GM12892 (cell line): ENCODE measurements at regions not wholly inside any gene's neighbourhood (a gene's known extent, or its start where the extent isn't known, plus 50 kb on each side); places are given as distances from the start of the nearest gene placed in this dataset.

Source experiments
- DNase-seq: peaks from one replicate; pipeline ENCODE4 v3.0.0; 2011; ENCODE audit not compliant: insufficient read length
- FAIRE-seq: peaks from 2 replicates; lab custom pipeline; 2011; peaks lifted over from hg19 to GRCh38; lab: Jason Lieb, UNC
- POLR2A ChIP-seq: IDR thresholded peaks from 2 replicates; pipeline ENCODE4 v1.6.1; 2011; ENCODE audit warnings: low read depth, low read length, control low read depth
- POLR2AphosphoS5 ChIP-seq: IDR thresholded peaks from 2 replicates; pipeline ENCODE4 v1.6.1; 2011; ENCODE audit warnings: low read depth, low read length, control low read depth
- TAF1 ChIP-seq: IDR thresholded peaks from 2 replicates; pipeline ENCODE4 v1.6.1; 2011; ENCODE audit warnings: low read depth, mild to moderate bottlenecking, control low read depth, low read length, borderline replicate concordance

DNA sequence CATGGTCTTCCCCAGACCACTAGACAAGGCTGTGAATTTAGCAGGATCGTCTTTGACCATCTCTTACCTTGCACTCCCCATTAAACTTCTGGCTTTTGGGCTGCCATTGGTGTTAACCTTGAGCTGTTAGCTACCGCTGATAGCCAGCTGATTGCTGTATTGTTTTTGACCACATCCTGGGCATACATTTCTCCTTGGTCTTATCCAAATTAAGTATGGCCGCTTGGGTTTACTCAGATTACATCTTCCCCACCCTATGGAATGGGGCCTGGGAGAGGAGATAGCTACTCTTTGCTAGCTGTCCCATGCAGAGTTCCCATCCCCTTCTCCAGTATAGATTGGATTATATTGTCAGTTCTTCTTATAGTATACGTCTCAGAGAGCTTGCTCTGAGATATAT, 270.4 kb upstream of the ELAC2 start:
- DNase-seq: no peak
- no peak for TF ChIP-seq POLR2A
- no peak for TF ChIP-seq TAF1
- TF ChIP-seq POLR2AphosphoS5: no peak
- no peak for FAIRE-seq

DNA sequence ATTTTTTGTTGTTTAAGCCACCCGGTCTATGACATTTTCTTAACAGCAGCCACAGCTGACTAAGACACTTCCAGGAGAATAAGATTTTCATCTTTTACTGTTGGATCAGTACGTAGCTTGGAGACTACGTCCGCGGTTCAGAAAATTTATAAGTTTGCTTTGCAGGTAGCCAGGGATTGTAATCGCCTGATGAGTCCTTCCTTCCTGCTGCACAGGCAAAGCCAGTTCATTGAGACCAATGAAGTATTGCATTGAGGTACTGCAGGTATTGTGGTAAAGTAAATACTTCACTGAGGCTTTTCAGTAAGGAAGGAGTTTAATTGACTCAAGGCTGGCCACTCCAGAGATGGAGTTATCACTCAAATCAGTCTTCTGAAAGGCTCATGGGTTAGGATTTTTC, 269.4 kb upstream of the ELAC2 start:
- TF ChIP-seq POLR2AphosphoS5 (no peak), POLR2A (no peak), TAF1 (no peak)

DNA sequence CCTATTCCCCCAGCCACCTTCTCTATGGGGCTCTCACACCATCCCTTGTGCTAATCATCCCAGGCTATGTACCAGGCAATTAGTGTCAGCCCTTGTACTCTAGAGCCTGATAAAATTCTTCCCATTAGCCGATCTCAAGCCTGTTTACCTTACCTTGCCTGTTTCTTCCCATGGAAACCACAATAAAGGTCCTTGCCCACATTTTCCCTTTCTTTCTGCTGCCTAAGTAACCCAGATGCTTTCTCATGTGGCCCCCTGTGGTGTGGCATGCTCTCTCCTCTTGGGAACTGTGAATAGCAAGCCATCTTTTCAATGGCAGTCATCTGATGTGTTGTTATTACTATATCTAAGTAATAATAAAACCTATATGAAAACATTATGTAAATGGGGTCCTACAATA, 265.8 kb upstream of the ELAC2 start:
- FAIRE-seq: no peak
- no peak for DNase-seq
- TF ChIP-seq TAF1 (no peak), POLR2A (no peak), POLR2AphosphoS5 (no peak)

More for the DNA sequence above, 269.4 kb upstream of the ELAC2 start:
- no peak for DNase-seq
- no peak for FAIRE-seq

DNA sequence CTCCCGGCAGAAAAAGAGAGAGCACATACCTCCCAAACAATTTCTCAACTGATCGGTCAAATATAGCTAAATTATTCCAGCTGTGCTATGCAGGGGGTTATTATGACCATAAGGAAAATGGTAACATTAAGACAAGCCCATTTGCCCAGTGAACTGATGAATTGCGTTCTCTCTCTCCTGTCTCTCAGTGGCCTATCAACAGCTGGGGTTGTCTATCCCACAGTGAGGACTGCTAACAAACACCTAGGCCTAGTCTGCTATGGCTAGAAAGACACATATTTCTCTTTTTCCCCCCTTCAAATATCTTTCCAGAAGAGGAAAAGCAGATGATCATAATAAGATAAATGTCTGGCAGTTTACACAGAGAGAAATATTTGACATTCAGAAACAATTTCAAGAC, 263.8 kb upstream of the ELAC2 start:
- no peak for DNase-seq
- TF ChIP-seq TAF1 (no peak), POLR2AphosphoS5 (no peak), POLR2A (no peak)
- FAIRE-seq: no peak

DNA sequence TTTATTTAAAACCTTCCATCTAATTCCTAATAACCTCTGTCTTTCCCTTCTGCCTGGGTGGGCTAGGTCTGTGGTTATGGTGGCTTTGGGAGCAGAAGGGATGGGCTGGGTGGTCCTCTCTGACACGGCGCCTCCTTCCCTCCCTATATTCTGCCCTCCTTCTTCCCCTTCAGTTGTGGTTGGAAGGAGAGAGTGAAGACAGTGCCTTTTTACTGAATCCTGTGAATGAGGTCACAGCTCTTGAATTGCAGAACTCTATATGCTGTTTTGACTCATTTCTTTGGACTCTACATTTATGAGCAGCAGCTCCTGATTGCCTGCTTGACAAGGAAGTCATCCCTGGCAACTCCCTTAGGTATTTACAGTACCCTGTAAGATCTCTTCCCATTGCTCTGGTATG, 256.0 kb upstream of the ELAC2 start:
- no peak for TF ChIP-seq TAF1
- no peak for TF ChIP-seq POLR2AphosphoS5
- TF ChIP-seq POLR2A: no peak
- DNase-seq: no peak
- FAIRE-seq: no peak

DNA sequence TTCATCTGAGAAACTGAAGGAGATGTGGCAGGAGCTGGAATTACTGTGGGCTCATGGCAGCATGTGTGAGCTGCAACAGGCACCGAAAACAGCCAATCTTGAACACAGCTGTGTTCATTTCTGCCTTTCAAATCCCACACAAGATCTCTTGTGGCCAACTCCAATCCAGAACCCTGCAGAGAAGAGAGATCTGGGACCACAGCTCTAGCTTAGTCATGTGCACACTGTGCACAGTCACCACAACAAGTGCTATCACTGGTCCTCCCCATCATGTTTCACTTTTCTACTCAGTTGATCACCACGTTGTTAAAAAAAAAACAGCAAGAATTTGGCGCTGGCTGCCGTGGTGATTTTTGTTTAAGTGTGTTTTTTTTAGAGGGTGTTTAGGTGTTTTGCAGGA, 254.5 kb upstream of the ELAC2 start:
- no peak for TF ChIP-seq TAF1
- no peak for TF ChIP-seq POLR2AphosphoS5
- no peak for TF ChIP-seq POLR2A
- DNase-seq (no peak), FAIRE-seq (no peak)

DNA sequence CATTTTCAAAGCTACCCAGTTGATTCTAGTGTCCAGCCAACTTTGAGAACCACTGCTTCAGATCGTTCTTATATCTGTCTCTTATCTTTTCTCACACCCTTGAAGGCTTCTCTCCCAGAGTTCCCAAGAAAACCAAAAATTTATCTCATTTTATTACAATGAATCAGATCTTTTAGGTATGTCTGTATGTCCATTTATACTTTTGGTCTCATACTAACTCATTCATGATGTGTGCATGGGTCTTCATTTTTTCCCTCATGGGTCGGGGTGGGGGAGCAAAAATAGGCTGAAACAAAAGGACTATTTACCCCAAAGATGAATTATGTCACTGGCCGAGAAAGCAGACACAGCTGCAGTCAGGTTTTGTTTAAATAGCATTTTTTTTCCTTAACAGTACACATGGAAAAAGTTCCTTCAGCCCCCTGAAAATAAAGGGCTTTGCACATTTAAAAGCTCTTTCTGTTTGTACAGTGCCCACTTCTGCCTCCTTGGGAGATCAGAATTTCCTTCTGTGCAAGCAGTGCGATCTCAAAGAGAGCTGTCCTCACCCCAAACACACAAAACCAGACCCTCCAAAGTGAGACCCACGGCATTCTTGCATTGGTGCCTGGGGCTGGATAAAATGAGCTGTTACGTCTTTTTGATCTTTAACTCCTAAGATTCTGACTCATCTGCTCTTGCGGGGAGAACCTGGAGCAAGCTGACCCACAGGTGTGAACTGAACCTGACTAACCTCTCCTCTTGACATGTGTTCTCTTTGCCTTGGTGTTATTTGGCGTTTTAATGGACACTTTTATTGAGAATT, 251.2 kb upstream of the ELAC2 start:
- TF ChIP-seq TAF1 (no peak), POLR2A (no peak), POLR2AphosphoS5 (no peak)
- no peak for FAIRE-seq
- DNase-seq: no peak

DNA sequence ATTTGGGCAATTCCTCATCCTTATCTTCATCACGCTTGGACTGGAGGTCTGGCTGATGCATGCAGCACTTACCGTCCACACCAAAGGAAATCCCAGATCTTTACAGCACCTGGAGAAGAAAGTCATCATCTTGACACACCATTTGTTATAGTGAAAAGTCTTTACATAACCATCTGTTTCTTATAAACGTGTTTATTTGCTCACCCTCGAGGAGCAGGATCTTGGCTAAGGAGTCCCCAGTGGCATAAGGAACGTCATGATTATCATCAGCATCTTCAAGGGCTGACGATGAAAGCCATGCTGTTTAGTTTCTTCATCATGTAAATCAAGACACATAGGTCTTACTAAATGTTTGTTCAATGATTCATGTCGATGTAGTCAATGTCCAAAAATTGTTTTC, 248.8 kb upstream of the ELAC2 start:
- FAIRE-seq: no peak
- no peak for DNase-seq
- no peak for TF ChIP-seq POLR2A
- no peak for TF ChIP-seq POLR2AphosphoS5
- no peak for TF ChIP-seq TAF1

DNA sequence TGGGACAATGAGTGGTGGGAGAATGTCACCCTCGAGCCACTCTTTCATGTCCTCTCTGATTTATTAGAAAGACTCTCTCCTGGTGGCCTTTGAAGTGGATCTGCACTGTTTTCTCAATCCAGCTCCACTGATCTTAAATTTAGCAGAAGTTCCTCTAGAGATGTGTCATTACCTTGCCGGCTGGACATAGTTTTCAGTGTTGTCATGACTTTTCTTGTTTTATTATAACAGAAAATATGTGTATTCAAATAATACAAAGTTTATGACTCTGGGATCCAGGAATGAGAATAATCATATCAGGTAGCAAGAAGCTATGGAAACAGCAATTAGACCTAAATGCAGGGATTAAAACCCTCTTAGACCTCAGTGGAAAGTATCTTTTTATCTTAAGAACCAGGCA, 247.5 kb upstream of the ELAC2 start:
- FAIRE-seq: no peak
- TF ChIP-seq POLR2A (no peak), TAF1 (no peak), POLR2AphosphoS5 (no peak)

DNA sequence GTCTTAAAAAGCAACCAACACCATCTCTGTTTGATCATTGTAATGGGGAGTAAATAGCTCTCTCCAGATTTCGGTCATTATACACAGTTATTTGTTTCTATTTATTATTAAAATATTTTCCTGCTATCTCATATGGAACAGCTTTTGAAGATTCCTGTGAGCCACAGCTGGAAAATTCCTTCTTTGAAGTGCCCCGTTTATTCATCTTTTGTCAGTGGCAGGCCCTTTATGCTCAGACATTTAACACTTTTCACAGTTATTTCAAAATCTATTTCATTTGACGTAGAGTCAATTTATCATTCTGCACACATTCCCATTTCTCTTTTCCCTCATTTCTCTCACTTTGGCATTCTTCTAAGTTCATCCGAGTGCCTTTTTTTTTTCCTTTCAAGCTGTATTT, 245.9 kb upstream of the ELAC2 start:
- no peak for DNase-seq
- FAIRE-seq: no peak
- TF ChIP-seq TAF1: no peak
- TF ChIP-seq POLR2A: no peak
- TF ChIP-seq POLR2AphosphoS5: no peak

More for the DNA sequence above, 247.5 kb upstream of the ELAC2 start:
- DNase-seq: no peak

DNA sequence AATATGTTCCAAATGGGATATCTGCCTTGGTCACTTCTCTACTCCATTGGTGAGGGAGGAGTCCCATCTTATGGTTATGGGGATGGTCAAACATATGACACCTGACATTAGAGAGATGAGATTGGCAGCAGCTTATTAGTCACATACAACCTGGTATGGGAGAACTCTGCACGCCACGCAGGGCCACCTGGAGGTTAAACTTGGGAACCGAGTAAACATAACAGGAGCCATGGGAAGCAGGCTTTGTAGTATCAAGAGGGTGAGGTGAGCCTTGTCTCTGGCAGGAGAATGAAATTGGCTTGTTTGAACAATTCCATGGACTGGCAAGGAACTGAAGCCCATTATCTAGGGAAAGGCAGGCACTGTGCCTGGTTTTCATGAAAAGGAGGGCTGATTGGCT, 238.7 kb upstream of the ELAC2 start:
- no peak for FAIRE-seq
- DNase-seq: no peak

DNA sequence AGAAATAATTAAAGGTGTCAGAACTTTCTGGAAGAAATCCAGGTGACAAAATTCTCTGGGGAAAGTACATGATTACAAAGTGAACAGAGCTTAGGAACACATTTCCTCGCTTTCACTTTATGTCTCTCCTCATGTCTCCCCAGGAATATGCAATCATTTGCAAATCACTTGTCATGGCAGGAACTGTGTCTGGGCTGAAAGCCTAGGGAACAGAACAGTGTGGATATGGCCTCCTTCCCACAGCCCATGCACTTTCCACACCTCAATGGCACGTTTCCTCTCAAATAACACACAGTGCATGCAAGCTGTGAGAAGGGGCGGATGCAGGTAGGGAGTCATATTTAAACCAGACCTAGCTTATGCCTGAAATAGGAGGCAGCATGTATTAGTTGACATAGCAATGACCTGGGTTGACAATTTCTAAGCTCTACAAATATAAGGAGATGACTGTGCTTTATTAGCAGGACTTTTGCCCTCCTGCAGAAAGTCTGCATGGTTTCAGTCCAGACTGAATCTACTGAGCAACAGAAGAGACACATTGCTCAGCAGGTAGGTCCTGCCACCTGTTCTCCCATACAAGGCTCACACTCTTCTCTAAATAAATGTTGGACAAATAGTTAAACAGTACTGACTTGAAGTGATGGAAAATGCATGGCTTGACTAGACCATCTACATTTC, 236.0 kb upstream of the ELAC2 start:
- no peak for DNase-seq
- TF ChIP-seq POLR2A (no peak), POLR2AphosphoS5 (no peak), TAF1 (no peak)
- FAIRE-seq: no peak

More for the DNA sequence above, 238.7 kb upstream of the ELAC2 start:
- TF ChIP-seq TAF1 (no peak), POLR2A (no peak), POLR2AphosphoS5 (no peak)
